ENCODE measurements at regions not wholly inside any gene's neighbourhood (a gene's known extent, or its start where the extent isn't known, plus 50 kb on each side); places are given as distances from the start of the nearest gene placed in this dataset.

- TF ChIP-seq CTCF (IDR thresholded peaks at IDR 0.05; ENCODE audit: insufficient read depth, low read depth, low read length): no peak
- no peak for DNase-seq (ENCODE audit: low read depth)
- no peak overlapping the region for H3K4me3 ChIP-seq (ENCODE audit: low read depth, low read length)
Observed at GRCh38 chr3:31176045-31176444, 281.6 kb upstream of the GADL1 start.

- no peak for TF ChIP-seq CTCF (IDR thresholded peaks at IDR 0.05; ENCODE audit: insufficient read depth, low read depth, low read length)
- DNase-seq (ENCODE audit: low read depth): no peak
- no peak overlapping the region for H3K4me3 ChIP-seq (ENCODE audit: low read depth, low read length)
Observed at GRCh38 chr3:31178467-31178866, 284.0 kb upstream of the GADL1 start.

- no peak for DNase-seq (ENCODE audit: low read depth)
- no peak overlapping the region for H3K4me3 ChIP-seq (ENCODE audit: low read depth, low read length)
- TF ChIP-seq CTCF (IDR thresholded peaks at IDR 0.05; ENCODE audit: insufficient read depth, low read depth, low read length): no peak
Observed at GRCh38 chr3:31179768-31180167, 285.3 kb upstream of the GADL1 start.

- no peak overlapping the region for H3K4me3 ChIP-seq (ENCODE audit: low read depth, low read length)
- DNase-seq (ENCODE audit: low read depth): no peak
- TF ChIP-seq CTCF (IDR thresholded peaks at IDR 0.05; ENCODE audit: insufficient read depth, low read depth, low read length): no peak
Observed at GRCh38 chr3:31180274-31180673, 285.8 kb upstream of the GADL1 start.

- no peak for DNase-seq (ENCODE audit: low read depth)
- no peak for TF ChIP-seq CTCF (IDR thresholded peaks at IDR 0.05; ENCODE audit: insufficient read depth, low read depth, low read length)
Observed at GRCh38 chr3:31181661-31182060, 287.2 kb upstream of the GADL1 start.

GRCh38 chr3:31182661-31183060 lies 288.2 kb upstream of the GADL1 start:
- H3K4me3 ChIP-seq (ENCODE audit: low read depth, low read length): no peak overlapping the region
- TF ChIP-seq CTCF (IDR thresholded peaks at IDR 0.05; ENCODE audit: insufficient read depth, low read depth, low read length): no peak
- DNase-seq (ENCODE audit: low read depth): no peak

More at GRCh38 chr3:31181661-31182060, 287.2 kb upstream of the GADL1 start:
- no peak overlapping the region for H3K4me3 ChIP-seq (ENCODE audit: low read depth, low read length)

- no peak overlapping the region for H3K4me3 ChIP-seq (ENCODE audit: low read depth, low read length)
- no peak for DNase-seq (ENCODE audit: low read depth)
- TF ChIP-seq CTCF (IDR thresholded peaks at IDR 0.05; ENCODE audit: insufficient read depth, low read depth, low read length): no peak
Observed at GRCh38 chr3:31184261-31185061, 290.0 kb upstream of the GADL1 start.
